HEK293T (cell line): ENCODE measurements at regions not wholly inside any gene's neighbourhood (a gene's known extent, or its start where the extent isn't known, plus 50 kb on each side); places are given as distances from the start of the nearest gene placed in this dataset.

Source experiments
- CTCF ChIA-PET: fragments of 350-600 bp; formaldehyde crosslinking; extraction: SDS; loops from one replicate; lab custom pipeline; 2021; ENCODE audit warnings: antibody characterized with exemption, inconsistent platforms; lab: Yijun Ruan, JAX
- POLR2A ChIA-PET: fragments of 350-600 bp; formaldehyde crosslinking; extraction: SDS; loops from one replicate; lab custom pipeline; 2020; ENCODE audit warnings: antibody characterized with exemption, inconsistent platforms; lab: Yijun Ruan, JAX
- DNase-seq: peaks from one replicate; pipeline ENCODE4 v3.0.0; 2012; ENCODE audit warnings: mixed read lengths; ENCODE audit errors: extremely low spot score
- ARNT ChIP-seq: fragments of 450-650 bp; IDR thresholded peaks from 2 replicates; pipeline ENCODE4 v1.6.1; 2017; ENCODE audit warnings: mild to moderate bottlenecking
- BHLHE40 ChIP-seq: fragments of 450-650 bp; IDR thresholded peaks from 2 replicates; pipeline ENCODE4 v1.6.1; 2016; ENCODE audit warnings: mild to moderate bottlenecking, moderate library complexity, borderline replicate concordance
- CTBP1 ChIP-seq: fragments of 450-650 bp; IDR thresholded peaks from 2 replicates; pipeline ENCODE4 v1.6.1; 2016; ENCODE audit warnings: borderline replicate concordance
- ELF4 ChIP-seq: fragments of 450-650 bp; IDR thresholded peaks from 2 replicates; pipeline ENCODE4 v1.6.1; 2017; ENCODE audit warnings: antibody characterized with exemption
- FOXA1 ChIP-seq: fragments of 450-650 bp; IDR thresholded peaks from 2 replicates; pipeline ENCODE4 v1.6.1; 2016; ENCODE audit warnings: mild to moderate bottlenecking
- FOXK2 ChIP-seq: fragments of 450-650 bp; IDR thresholded peaks from 2 replicates; pipeline ENCODE4 v1.6.1; 2016; ENCODE audit warnings: mild to moderate bottlenecking
- FOXM1 ChIP-seq: fragments of 450-650 bp; IDR thresholded peaks from 2 replicates; pipeline ENCODE4 v1.6.1; 2017; ENCODE audit warnings: mild to moderate bottlenecking, borderline replicate concordance
- HDGF ChIP-seq: fragments of 450-650 bp; IDR thresholded peaks from 2 replicates; pipeline ENCODE4 v1.6.1; 2017; ENCODE audit warnings: antibody characterized with exemption, borderline replicate concordance
- L3MBTL2 ChIP-seq: fragments of 450-650 bp; conservative IDR thresholded peaks from 2 replicates; pipeline ENCODE4 v1.6.1; 2016; ENCODE audit warnings: mild to moderate bottlenecking
- LEF1 ChIP-seq: fragments of 450-650 bp; IDR thresholded peaks from 2 replicates; pipeline ENCODE4 v1.6.1; 2017; ENCODE audit warnings: mild to moderate bottlenecking, borderline replicate concordance
- NFRKB ChIP-seq: fragments of 450-650 bp; IDR thresholded peaks from 2 replicates; pipeline ENCODE4 v1.6.1; 2016; ENCODE audit warnings: mild to moderate bottlenecking, moderate library complexity
- SP1 ChIP-seq: fragments of 450-650 bp; IDR thresholded peaks from 2 replicates; pipeline ENCODE4 v1.6.1; 2017
- SUZ12 ChIP-seq: fragments of 450-650 bp; IDR thresholded peaks from 2 replicates; pipeline ENCODE4 v1.6.1; 2016; ENCODE audit warnings: mild to moderate bottlenecking
- TARDBP ChIP-seq: fragments of 450-650 bp; IDR thresholded peaks from 2 replicates; pipeline ENCODE4 v1.6.1; 2016
- ZNF384 ChIP-seq: fragments of 450-650 bp; IDR thresholded peaks from 2 replicates; pipeline ENCODE4 v1.6.1; 2016
- TF ChIP-seq, protein P1 (sequence below): fragments of 450-650 bp; IDR thresholded peaks from 2 replicates; pipeline ENCODE4 v1.6.1; 2016

DNA sequence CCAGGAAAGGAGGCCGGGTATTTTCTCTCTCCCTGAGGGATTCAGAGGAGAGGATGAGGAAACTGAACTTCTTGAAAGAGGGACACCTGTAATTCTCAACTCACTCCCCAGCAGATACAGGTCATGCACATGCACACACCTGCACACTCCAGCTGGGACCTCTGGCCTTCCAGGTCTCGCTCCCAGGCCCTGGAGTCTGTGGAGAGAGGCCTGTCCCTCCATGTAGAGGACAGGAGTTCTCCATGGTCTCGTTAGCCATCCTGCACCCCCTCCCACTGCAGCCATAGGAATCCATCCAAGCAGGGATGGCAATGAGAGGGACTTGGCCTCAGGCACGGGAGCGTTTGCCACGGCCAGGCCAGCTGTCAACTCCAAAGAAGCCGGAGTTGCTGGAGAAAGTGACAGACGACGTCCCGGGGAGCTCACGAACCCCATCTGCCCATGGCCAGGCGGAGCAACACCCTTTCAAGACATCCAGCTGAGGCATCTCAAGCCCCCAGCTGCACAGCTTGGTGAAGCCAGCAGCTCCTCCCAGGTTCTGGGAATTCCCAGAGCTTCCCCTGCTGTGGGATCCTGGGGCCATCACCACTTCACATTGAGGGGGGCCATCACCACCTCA, 223.3 kb downstream of the UACA start:
- ChIA-PET CTCF (interaction anchor here (0.8 kb wide), 1 partner anchor 15 kb away, joined by 3 read pairs; no protein-coding TSS in a partner anchor), POLR2A (interaction anchor here (0.9 kb wide), 2 partner anchors 11 to 25 kb away, joined by 3 to 4 read pairs; no protein-coding TSS in a partner anchor)
- DNase-seq = no peak
- TF ChIP-seq TARDBP = no peak

DNA sequence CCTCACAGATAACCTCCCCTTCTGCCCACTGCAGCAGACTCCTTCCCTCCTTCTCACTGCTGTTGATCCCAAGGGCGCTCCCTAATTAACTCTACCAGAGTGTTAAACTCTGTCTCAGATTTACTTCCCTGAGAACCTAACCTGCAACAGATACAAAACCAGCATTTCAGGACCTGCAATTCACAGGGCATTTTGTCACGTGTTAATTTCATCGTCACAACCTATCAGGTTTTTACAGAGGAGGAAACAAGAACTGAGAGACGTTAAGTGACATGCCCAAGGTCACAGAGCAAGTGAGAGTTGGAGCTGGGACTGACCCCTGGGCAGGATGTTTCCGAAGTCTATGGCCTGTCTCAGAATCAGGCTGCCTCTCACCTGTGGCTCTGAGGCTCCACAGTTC, 223.9 kb downstream of the UACA start:
- ChIA-PET CTCF (no interaction called here), POLR2A (interaction anchor here (0.9 kb wide), 2 partner anchors 11 to 25 kb away, joined by 3 to 4 read pairs; no protein-coding TSS in a partner anchor)
- DNase-seq = no peak
- no peak for TF ChIP-seq ELF4
- TF ChIP-seq FOXA1 = no peak
- no peak for TF ChIP-seq FOXK2
- TF ChIP-seq HDGF = no peak
- no peak for TF ChIP-seq ARNT
- no peak for TF ChIP-seq ZNF384
- no peak for TF ChIP-seq FOXM1
- TF ChIP-seq BHLHE40 = no peak
- TF ChIP-seq L3MBTL2 = no peak
- no peak for TF ChIP-seq SUZ12
- no peak for TF ChIP-seq NFRKB
- no peak for TF ChIP-seq TARDBP
- no peak for TF ChIP-seq SP1
- TF ChIP-seq LEF1 = no peak
- TF ChIP-seq, protein P1, sequence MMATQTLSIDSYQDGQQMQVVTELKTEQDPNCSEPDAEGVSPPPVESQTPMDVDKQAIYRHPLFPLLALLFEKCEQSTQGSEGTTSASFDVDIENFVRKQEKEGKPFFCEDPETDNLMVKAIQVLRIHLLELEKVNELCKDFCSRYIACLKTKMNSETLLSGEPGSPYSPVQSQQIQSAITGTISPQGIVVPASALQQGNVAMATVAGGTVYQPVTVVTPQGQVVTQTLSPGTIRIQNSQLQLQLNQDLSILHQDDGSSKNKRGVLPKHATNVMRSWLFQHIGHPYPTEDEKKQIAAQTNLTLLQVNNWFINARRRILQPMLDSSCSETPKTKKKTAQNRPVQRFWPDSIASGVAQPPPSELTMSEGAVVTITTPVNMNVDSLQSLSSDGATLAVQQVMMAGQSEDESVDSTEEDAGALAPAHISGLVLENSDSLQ = no peak
- no peak for TF ChIP-seq CTBP1

GRCh38 chr15:70538278-70538677, 225.1 kb downstream of the UACA start:
- POLR2A ChIA-PET = no interaction called here
- no peak for TF ChIP-seq SUZ12
- no peak for TF ChIP-seq ARNT
- no peak for TF ChIP-seq FOXA1
- TF ChIP-seq BHLHE40 = no peak
- TF ChIP-seq, protein P1 = no peak
- no peak for TF ChIP-seq LEF1
- TF ChIP-seq HDGF = no peak
- no peak for TF ChIP-seq FOXM1
- TF ChIP-seq SP1 = no peak
- TF ChIP-seq FOXK2 = no peak
- TF ChIP-seq TARDBP = no peak
- TF ChIP-seq CTBP1 = no peak
- no peak for TF ChIP-seq ELF4
- TF ChIP-seq ZNF384 = no peak
- no peak for TF ChIP-seq NFRKB
- no peak for DNase-seq
- CTCF ChIA-PET = no interaction called here

- ChIA-PET CTCF (interaction anchor here (1.1 to 1.2 kb wide), 2 partner anchors 9 to 33 kb away, joined by 3 read pairs; no protein-coding TSS in a partner anchor), POLR2A (interaction anchor here (1.3 kb wide), 1 partner anchor 9 kb away, joined by 7 read pairs; no protein-coding TSS in a partner anchor)
- no peak for DNase-seq
- TF ChIP-seq CTBP1 (no peak), ZNF384 (no peak), FOXM1 (no peak), SUZ12 (no peak), HDGF (no peak), LEF1 (no peak), ARNT (no peak), SP1 (no peak), TARDBP (no peak), BHLHE40 (no peak), L3MBTL2 (no peak), FOXK2 (no peak), FOXA1 (no peak), NFRKB (no peak)
- TF ChIP-seq, protein P1 = no peak
Measured at GRCh38 chr15:70535955-70536338, 227.4 kb downstream of the UACA start.

- ChIA-PET POLR2A (interaction anchor here (1.3 kb wide), 1 partner anchor 9 kb away, joined by 7 read pairs; no protein-coding TSS in a partner anchor), CTCF (interaction anchor here (1.0 to 1.1 kb wide), 2 partner anchors 9 to 11 kb away, joined by 3 read pairs; no protein-coding TSS in a partner anchor)
- no peak for TF ChIP-seq FOXK2
- TF ChIP-seq BHLHE40 = no peak
- TF ChIP-seq ZNF384 = no peak
- TF ChIP-seq SP1 = no peak
- TF ChIP-seq HDGF = no peak
- TF ChIP-seq L3MBTL2 = no peak
- TF ChIP-seq TARDBP = no peak
- TF ChIP-seq NFRKB = no peak
- no peak for TF ChIP-seq CTBP1
- TF ChIP-seq FOXA1 = no peak
- TF ChIP-seq, protein P1 = no peak
- TF ChIP-seq FOXM1 = no peak
- DNase-seq = no peak
Measured at GRCh38 chr15:70535071-70535954, 228.0 kb downstream of the UACA start.
